Neural crest cell (in vitro differentiated cells): ENCODE measurements at regions not wholly inside any gene's neighbourhood (a gene's known extent, or its start where the extent isn't known, plus 50 kb on each side); places are given as distances from the start of the nearest gene placed in this dataset.

Experiments
- DNase-seq: peaks from one replicate; pipeline ENCODE4 v3.0.0; 2021; ENCODE audit warnings: low read depth, mixed read lengths, low spot score
- H3K27ac Mint-ChIP-seq: one replicate; pipeline ENCODE4 v1.8.0; 2021; ENCODE audit warnings: mild to moderate bottlenecking, mixed read lengths; ENCODE audit not compliant: unreplicated experiment
- H3K27me3 Mint-ChIP-seq: 2 replicates; pipeline ENCODE4 v1.8.0; 2021; ENCODE audit warnings: low read depth, mild to moderate bottlenecking, mixed read lengths
- H3K36me3 Mint-ChIP-seq: 2 replicates; pipeline ENCODE4 v1.8.0; 2021; ENCODE audit warnings: low read depth, mild to moderate bottlenecking, mixed read lengths
- H3K4me1 Mint-ChIP-seq: 2 replicates; pipeline ENCODE4 v1.8.0; 2021; ENCODE audit warnings: mixed read lengths
- H3K4me3 Mint-ChIP-seq: one replicate; pipeline ENCODE4 v1.8.0; 2021; ENCODE audit warnings: mild to moderate bottlenecking, mixed read lengths
- H3K9me3 Mint-ChIP-seq: 2 replicates; pipeline ENCODE4 v1.8.0; 2021; ENCODE audit warnings: mixed read lengths
- CTCF ChIP-seq: fragments of 200-600 bp; sonication (generic); conservative IDR thresholded peaks from 2 replicates; pipeline ENCODE4 v1.5.0; 2021; ENCODE audit warnings: antibody characterized with exemption, mild to moderate bottlenecking

GRCh38 chr2:145423809-145424208 is 903.9 kb upstream of the ZEB2 start:
- no peak overlapping the region for H3K27ac Mint-ChIP-seq
- no peak for DNase-seq
- H3K4me3 Mint-ChIP-seq, result no peak overlapping the region
- no peaks in the 10 kb centered on the region for H3K27me3 Mint-ChIP-seq
- peaks cover 17% of the 10 kb centered on the region for H3K36me3 Mint-ChIP-seq
- no peak for TF ChIP-seq CTCF
- H3K4me1 Mint-ChIP-seq, result no peaks in the 10 kb centered on the region
- H3K9me3 Mint-ChIP-seq, result peaks cover 26% of the 10 kb centered on the region

GRCh38 chr2:145422576-145422975 is 902.7 kb upstream of the ZEB2 start:
- Mint-ChIP-seq H3K4me3 (no peak overlapping the region), H3K36me3 (peaks cover 17% of the 10 kb centered on the region), H3K4me1 (peaks cover 9% of the 10 kb centered on the region), H3K27me3 (no peaks in the 10 kb centered on the region), H3K27ac (no peak overlapping the region), H3K9me3 (peaks cover 26% of the 10 kb centered on the region)
- DNase-seq, result no peak
- no peak for TF ChIP-seq CTCF

GRCh38 chr2:145421841-145422240 is 901.9 kb upstream of the ZEB2 start:
- H3K27me3 Mint-ChIP-seq, result no peaks in the 10 kb centered on the region
- H3K27ac Mint-ChIP-seq, result no peak overlapping the region
- peaks cover 9% of the 10 kb centered on the region for H3K4me1 Mint-ChIP-seq
- peaks cover 27% of the 10 kb centered on the region for H3K9me3 Mint-ChIP-seq
- no peak for TF ChIP-seq CTCF
- DNase-seq, result no peak
- H3K36me3 Mint-ChIP-seq, result peaks cover 18% of the 10 kb centered on the region
- no peak overlapping the region for H3K4me3 Mint-ChIP-seq

- peaks cover 30% of the 10 kb centered on the region for H3K9me3 Mint-ChIP-seq
- TF ChIP-seq CTCF, result no peak
- no peak overlapping the region for H3K27ac Mint-ChIP-seq
- DNase-seq, result no peak
- no peak overlapping the region for H3K4me3 Mint-ChIP-seq
- H3K36me3 Mint-ChIP-seq, result peaks cover 36% of the 10 kb centered on the region
- no peaks in the 10 kb centered on the region for H3K27me3 Mint-ChIP-seq
- peaks cover 9% of the 10 kb centered on the region for H3K4me1 Mint-ChIP-seq
Observed at GRCh38 chr2:145416640-145417039, 896.7 kb upstream of the ZEB2 start.

GRCh38 chr2:145415151-145415550 is 895.2 kb upstream of the ZEB2 start:
- H3K27ac Mint-ChIP-seq, result no peak overlapping the region
- peaks cover 9% of the 10 kb centered on the region for H3K4me1 Mint-ChIP-seq
- H3K9me3 Mint-ChIP-seq, result peaks cover 26% of the 10 kb centered on the region
- peaks cover 25% of the 10 kb centered on the region for H3K36me3 Mint-ChIP-seq
- no peak overlapping the region for H3K4me3 Mint-ChIP-seq
- no peaks in the 10 kb centered on the region for H3K27me3 Mint-ChIP-seq
- no peak for TF ChIP-seq CTCF
- DNase-seq, result no peak
